Glomerular visceral epithelial cell (primary cell): ENCODE measurements at regions not wholly inside any gene's neighbourhood (a gene's known extent, or its start where the extent isn't known, plus 50 kb on each side); places are given as distances from the start of the nearest gene placed in this dataset.
"Not testable (repeated sequence)": the region's sequence is repeated elsewhere in the genome, so short reads cannot be mapped to it uniquely, and the experiment has no call there.

Experiments
- DNase-seq: peaks from one replicate; pipeline ENCODE4 v3.0.0-alpha.2; 2016; ENCODE audit errors: extremely low spot score

GRCh38 chr1:201637282-201638079 is 98.6 kb downstream of the NAV1 start:
- no peak for DNase-seq

DNA sequence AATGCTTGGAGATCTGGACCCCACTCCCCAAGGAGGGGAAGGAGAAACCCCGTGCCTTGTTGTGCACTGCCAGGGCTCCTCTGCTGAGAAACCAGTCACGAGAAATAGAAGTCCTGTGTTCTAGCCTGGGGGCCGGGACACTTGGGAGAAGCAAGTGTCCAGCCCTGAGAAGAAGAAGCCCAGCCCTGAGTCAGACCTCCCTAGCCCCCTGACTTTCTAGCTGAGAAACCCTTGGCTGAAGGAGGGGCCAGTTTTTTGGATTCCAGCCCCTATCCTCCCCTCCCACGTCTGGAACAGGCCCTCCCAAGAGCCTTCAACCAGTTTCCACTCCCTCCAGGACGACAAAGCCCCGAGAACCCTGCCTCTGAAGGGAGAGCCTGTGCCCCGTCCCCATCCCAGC is 100.5 kb downstream of the NAV1 start:
- DNase-seq: no peak

DNA sequence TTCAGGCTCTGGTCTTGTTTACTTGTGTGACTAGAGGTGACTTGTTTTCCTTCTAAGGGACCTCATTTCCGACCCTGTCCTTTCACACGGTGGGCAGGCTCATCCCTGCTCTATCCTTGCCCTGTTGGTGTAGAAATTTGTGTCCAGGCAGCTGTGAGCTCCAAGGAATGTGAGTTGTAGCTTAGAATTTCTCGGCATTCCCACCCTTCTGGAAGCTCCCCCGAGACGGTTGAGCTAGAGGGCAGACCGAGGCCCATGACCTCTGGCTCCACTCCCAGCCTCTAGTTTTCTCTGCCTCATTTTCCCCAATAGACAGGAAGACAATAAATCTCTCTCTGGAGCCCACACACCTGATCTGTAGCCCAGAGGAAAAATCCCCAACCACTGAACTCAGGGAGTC is 100.9 kb downstream of the NAV1 start:
- DNase-seq: no peak

DNA sequence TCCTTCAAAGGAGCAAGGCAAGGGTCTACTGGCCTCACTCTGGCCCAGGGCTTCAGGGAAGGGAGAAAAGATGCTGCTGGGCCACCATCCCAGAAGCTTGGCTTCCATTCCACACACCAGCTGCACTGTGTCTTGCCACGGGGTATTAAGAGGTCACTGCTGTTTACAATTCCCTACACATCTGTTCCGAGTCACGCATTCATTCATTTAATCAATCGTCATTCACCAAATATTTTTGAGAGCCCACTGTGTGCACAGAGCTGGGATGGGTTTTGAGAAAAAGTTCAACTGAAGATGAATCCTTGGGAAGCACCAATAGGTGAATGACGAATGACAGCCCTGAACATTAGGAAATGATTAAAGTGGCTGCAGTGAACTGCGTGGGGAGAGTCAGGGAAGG is 101.7 kb downstream of the NAV1 start:
- no peak for DNase-seq

DNA sequence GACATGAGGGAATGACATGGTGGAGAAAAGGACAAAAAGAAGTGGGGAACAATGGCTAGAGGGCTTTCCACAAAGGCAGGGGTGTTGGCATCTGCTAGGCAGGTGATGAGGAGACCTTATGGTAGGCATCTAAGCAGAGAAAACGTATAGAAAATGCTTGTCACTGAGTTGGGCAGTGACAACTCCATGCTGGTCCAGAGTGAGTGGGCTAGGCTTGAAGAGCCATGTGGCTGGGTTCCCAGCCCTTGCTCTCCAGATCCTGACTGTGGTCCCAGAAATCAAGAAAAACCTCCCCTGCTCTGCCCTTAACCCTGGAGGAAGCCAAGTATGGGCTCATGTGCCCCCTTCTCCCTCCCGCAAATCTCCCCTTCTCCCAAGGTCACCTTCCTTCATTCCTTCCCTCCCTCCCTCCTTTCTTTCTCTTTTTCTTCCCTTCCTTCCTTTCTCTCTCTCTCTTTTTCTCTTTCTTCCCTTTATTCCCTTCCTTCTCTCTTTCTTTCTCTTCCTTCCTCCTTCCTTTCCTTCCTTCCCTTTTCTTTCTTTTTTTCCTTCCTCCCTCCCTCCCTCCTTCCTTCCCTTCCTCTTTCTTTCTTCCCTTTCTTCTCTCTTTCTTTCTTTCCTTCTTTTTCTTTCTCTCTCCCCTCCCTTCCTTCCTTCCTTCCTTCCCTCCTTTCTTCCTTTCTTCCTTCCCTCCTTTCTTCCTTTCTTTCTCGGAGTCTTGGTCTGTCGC is 102.8 kb downstream of the NAV1 start:
- no peak for DNase-seq

GRCh38 chr1:201643835-201644104 is 104.8 kb downstream of the NAV1 start:
- DNase-seq: no peak

GRCh38 chr1:201644197-201644596 is 105.3 kb downstream of the NAV1 start:
- DNase-seq: no peak

DNA sequence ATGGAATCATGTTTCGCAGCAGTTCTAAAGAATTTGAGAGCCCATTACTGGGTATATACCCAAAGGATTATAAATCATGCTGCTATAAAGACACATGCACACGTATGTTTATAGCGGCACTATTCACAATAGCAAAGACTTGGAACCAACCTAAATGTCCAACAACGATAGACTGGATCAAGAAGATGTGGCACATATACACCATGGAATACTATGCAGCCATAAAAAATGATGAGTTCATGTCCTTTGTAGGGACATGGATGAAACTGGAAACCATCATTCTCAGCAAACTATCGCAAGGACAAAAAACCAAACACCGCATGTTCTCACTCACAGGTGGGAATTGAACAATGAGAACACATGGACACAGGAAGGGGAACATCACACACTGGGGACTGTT is 106.1 kb downstream of the NAV1 start:
- DNase-seq: not testable (repeated sequence)

- DNase-seq: no peak
Observed at GRCh38 chr1:201645956-201646355, 107.0 kb downstream of the NAV1 start.

- DNase-seq: no peak
Observed at GRCh38 chr1:201646411-201647022, 107.6 kb downstream of the NAV1 start.

GRCh38 chr1:201647094-201647493 is 108.2 kb downstream of the NAV1 start:
- DNase-seq: no peak

DNA sequence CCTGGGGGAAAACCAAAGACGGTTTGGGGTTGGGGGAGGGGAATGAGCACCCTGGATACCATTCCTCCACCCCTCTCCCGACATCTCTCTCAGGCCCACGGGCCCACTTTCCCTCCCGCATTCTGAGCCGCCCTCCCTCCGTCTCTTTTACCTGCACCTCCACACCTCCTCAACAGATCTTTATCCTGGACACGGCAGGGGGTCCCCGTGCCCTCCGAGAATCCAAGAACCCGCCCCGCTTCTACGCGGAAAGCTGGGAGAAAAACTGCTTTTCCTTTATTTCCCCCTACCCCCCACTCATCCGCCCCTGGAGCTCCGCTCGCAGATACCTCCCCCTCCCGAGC is 108.8 kb downstream of the NAV1 start:
- DNase-seq: no peak

GRCh38 chr1:201648066-201648906 is 109.4 kb downstream of the NAV1 start:
- DNase-seq: no peak

DNA sequence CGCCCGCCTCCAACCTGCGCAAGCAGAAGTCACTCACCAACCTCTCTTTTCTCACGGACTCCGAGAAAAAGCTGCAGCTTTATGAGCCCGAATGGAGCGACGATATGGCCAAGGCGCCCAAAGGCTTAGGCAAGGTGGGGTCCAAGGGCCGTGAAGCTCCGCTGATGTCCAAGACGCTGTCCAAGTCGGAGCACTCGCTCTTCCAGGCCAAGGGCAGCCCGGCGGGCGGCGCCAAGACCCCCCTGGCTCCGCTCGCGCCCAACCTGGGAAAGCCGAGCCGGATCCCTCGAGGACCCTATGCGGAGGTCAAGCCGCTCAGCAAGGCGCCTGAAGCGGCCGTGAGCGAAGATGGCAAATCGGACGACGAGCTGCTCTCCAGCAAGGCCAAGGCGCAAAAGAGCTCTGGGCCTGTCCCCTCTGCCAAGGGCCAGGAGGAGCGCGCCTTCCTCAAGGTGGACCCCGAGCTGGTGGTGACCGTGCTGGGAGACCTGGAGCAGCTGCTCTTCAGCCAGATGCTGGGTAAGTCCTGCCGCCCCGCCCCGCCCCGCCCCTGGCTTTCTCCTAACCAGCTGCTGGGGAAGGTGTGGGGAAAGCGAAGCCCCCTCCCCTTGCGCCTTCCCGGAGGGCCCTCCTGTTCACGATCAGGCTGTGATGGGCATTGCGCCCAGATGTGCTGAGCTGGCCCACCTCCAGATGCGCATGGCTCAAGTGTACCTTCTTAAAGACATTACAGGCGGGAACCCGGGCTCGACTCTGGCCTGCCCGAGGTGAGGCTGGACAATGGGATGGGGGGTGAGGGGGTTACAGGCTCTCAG is 110.2 kb downstream of the NAV1 start:
- DNase-seq: no peak

GRCh38 chr1:201649761-201650622 is 111.1 kb downstream of the NAV1 start:
- DNase-seq: no peak

GRCh38 chr1:201650623-201650933 is 111.7 kb downstream of the NAV1 start:
- no peak for DNase-seq

DNA sequence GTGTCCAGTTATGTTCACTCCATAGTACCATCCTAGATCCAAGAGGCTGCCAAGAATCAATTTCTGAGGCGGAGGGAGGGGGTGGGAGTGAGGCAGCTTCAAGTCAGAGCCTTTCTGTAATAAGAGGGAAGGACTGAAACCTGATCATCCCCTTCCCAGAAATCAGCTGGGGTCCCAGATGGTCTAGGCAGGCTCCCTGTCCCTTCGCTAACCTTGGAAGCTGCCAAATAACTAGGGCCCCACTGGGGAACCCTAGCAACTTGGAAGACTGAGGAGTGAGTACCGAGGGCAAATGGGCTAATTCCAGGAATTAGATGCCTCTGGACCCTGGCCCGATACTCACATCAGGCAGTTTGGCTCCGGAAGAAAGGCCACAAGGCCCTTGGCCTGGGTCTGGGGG is 113.3 kb downstream of the NAV1 start:
- DNase-seq: no peak

DNA sequence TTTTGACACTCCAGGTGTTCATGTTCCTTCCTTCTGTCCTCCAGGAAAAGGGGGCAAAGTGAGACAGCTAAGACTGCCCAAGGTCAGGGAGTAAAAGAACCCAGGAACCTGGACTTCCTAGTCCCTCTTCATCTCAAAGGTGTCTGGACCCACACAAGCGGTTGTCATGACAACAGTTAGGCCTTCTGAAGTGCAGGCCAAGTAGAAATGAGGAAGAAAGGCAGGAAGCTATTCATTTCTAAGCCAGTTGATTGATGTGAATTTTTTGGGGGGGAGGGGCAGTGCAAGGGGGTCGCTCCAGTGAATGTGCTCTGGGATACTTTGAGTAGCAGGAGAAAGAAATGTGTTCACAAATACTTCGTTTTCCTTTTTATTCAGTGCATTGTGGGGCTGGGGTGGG is 114.3 kb downstream of the NAV1 start:
- DNase-seq: no peak

- no peak for DNase-seq
Observed at GRCh38 chr1:201653883-201654282, 115.0 kb downstream of the NAV1 start.

DNA sequence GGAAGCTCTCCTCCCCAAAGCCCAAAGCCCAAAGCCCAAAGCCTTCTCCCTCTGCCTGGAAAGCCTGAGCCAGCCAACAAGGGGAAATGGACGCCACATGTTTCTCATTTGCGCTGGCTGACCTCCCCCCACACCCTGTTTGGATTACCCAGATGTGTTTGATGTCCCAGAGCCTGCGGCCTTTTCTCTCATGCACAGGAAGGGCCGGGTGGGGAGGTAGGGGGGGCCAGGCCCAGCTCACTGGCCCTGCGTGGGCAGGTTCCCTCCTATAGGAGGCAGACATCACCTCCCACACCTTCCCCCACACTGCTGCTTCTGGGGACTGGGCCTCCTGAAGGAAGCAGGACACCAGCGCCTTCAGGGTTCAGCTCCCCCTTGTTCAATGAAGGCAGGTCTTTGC is 116.3 kb downstream of the NAV1 start:
- no peak for DNase-seq

GRCh38 chr1:201655910-201656309 is 117.0 kb downstream of the NAV1 start:
- no peak for DNase-seq
